ENCODE measurements at regions not wholly inside any gene's neighbourhood (a gene's known extent, or its start where the extent isn't known, plus 50 kb on each side); places are given as distances from the start of the nearest gene placed in this dataset.
"Not testable (repeated sequence)": the region's sequence is repeated elsewhere in the genome, so short reads cannot be mapped to it uniquely, and the experiment has no call there.

- no peaks in the 10 kb centered on the region for H3K27me3 ChIP-seq
- H3K4me1 ChIP-seq = no peaks in the 10 kb centered on the region
- no peak for TF ChIP-seq EP300 (IDR thresholded peaks at IDR 0.05)
- no peak for TF ChIP-seq POLR2A (IDR thresholded peaks at IDR 0.05)
- TF ChIP-seq, protein P1, sequence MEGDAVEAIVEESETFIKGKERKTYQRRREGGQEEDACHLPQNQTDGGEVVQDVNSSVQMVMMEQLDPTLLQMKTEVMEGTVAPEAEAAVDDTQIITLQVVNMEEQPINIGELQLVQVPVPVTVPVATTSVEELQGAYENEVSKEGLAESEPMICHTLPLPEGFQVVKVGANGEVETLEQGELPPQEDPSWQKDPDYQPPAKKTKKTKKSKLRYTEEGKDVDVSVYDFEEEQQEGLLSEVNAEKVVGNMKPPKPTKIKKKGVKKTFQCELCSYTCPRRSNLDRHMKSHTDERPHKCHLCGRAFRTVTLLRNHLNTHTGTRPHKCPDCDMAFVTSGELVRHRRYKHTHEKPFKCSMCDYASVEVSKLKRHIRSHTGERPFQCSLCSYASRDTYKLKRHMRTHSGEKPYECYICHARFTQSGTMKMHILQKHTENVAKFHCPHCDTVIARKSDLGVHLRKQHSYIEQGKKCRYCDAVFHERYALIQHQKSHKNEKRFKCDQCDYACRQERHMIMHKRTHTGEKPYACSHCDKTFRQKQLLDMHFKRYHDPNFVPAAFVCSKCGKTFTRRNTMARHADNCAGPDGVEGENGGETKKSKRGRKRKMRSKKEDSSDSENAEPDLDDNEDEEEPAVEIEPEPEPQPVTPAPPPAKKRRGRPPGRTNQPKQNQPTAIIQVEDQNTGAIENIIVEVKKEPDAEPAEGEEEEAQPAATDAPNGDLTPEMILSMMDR (IDR thresholded peaks at IDR 0.05) = no peak
- no peak for TF ChIP-seq POLR2AphosphoS5 (IDR thresholded peaks at IDR 0.05)
- intact Hi-C loops (cut with DNase I; ENCODE audit: low total_unique reads) = no loop called here
- no peaks in the 10 kb centered on the region for H3K36me3 ChIP-seq
- peaks cover 0 to 21% (median 12%) of the 10 kb centered on the region in 4 donors for H3K9me3 ChIP-seq
- H3K4me3 ChIP-seq = no peak overlapping the region
- no peak overlapping the region for H3K27ac ChIP-seq
- 47 to 74% (median 60%) methylated on average over 1 of the region's 1 CpG for WGBS, 5 donors
- DNase-seq = no peak
Measured at GRCh38 chr6:101089640-101090039, 208.5 kb upstream of the ASCC3 start.

DNA sequence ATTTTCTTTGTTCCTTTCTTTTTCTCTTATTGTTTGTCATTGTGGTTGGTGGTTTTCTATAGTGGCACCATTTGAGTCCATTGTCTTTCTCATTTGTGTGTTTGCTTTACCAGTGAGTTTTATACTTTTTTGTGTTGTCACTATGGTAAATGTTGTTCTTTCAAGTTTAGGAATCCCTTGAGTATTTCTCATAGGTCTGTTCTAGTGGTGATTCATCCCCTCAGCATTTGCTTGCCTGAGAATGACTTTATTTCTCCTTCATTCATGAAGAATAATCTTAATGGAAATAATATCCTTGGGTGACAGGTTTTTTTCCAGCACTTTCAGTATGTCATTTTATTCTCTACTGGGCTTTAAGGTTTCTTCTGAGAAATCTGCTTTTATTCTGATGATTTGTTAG is 209.2 kb upstream of the ASCC3 start:
- Histone ChIP-seq H3K4me3 (no peak overlapping the region), H3K9me3 (peaks cover 0 to 21% (median 12%) of the 10 kb centered on the region in 4 donors), H3K27ac (no peak overlapping the region), H3K27me3 (no peaks in the 10 kb centered on the region), H3K36me3 (no peaks in the 10 kb centered on the region), H3K4me1 (no peaks in the 10 kb centered on the region)
- intact Hi-C loops (cut with DNase I; ENCODE audit: low total_unique reads) = no loop called here
- TF ChIP-seq POLR2AphosphoS5 (IDR thresholded peaks at IDR 0.05) = no peak
- no peak for TF ChIP-seq POLR2A (IDR thresholded peaks at IDR 0.05)
- TF ChIP-seq EP300 (IDR thresholded peaks at IDR 0.05) = no peak
- TF ChIP-seq, protein P1 (IDR thresholded peaks at IDR 0.05) = no peak
- DNase-seq = no peak

DNA sequence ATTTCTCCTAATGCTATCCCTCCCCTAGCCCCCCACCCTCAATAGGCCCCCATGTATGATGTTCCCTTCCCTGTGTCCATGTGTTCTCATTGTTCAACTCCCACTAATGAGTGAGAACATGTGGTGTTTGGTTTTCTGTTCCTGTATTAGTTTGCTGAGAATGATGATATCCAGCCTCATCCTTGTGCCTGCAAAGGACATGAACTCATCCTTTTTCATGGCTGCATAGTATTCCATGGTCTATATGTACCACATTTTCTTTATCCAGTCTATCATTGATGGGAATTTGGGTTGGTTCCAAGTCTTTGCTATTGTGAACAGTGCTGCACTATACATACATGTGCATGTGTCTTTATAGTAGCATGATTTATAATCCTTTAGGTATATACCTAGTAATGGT is 217.5 kb upstream of the ASCC3 start:
- H3K27ac ChIP-seq; H3K9me3 ChIP-seq; H3K4me1 ChIP-seq; H3K36me3 ChIP-seq; H3K4me3 ChIP-seq; DNase-seq; intact Hi-C loops (cut with DNase I; ENCODE audit: low total_unique reads); H3K27me3 ChIP-seq: not testable (repeated sequence)

- intact Hi-C loops (cut with DNase I; ENCODE audit: low total_unique reads) = no loop called here
- DNase-seq = no peak
- TF ChIP-seq, protein P1 (IDR thresholded peaks at IDR 0.05) = no peak
- TF ChIP-seq POLR2AphosphoS5 (IDR thresholded peaks at IDR 0.05) = no peak
- TF ChIP-seq POLR2A (IDR thresholded peaks at IDR 0.05) = no peak
- no peak for TF ChIP-seq EP300 (IDR thresholded peaks at IDR 0.05)
- Histone ChIP-seq H3K27me3 (no peaks in the 10 kb centered on the region), H3K4me1 (no peaks in the 10 kb centered on the region), H3K4me3 (no peak overlapping the region), H3K36me3 (no peaks in the 10 kb centered on the region), H3K9me3 (peaks cover 0 to 8% (median 2%) of the 10 kb centered on the region in 4 donors), H3K27ac (no peak overlapping the region)
- WGBS, 5 donors = 61 to 69% (median 65%) methylated on average over 4 of the region's 4 CpGs
Measured at GRCh38 chr6:101102702-101103101, 221.6 kb upstream of the ASCC3 start.

GRCh38 chr6:101108286-101108685 is 227.2 kb upstream of the ASCC3 start:
- DNase-seq = no peak
- 70 to 84% (median 80%) methylated on average over 4 of the region's 4 CpGs for WGBS, 5 donors
- Histone ChIP-seq H3K4me1 (no peaks in the 10 kb centered on the region), H3K27me3 (no peaks in the 10 kb centered on the region), H3K4me3 (no peak overlapping the region), H3K9me3 (no peaks in the 10 kb centered on the region), H3K27ac (no peak overlapping the region), H3K36me3 (no peaks in the 10 kb centered on the region)
- TF ChIP-seq, protein P1 (IDR thresholded peaks at IDR 0.05) = no peak
- no peak for TF ChIP-seq POLR2AphosphoS5 (IDR thresholded peaks at IDR 0.05)
- TF ChIP-seq POLR2A (IDR thresholded peaks at IDR 0.05) = no peak
- TF ChIP-seq EP300 (IDR thresholded peaks at IDR 0.05) = no peak
- intact Hi-C loops (cut with DNase I; ENCODE audit: low total_unique reads) = no loop called here
